Spleen (tissue), 11 donors: ENCODE measurements at regions not wholly inside any gene's neighbourhood (a gene's known extent, or its start where the extent isn't known, plus 50 kb on each side); places are given as distances from the start of the nearest gene placed in this dataset.

ENCODE experiments used
- DNase-seq: peaks from one replicate; pipeline ENCODE4 v3.0.0-alpha.2; 2020
- H3K27ac ChIP-seq, 8 donors: fragments of 200-600 bp; sonication (generic) in 7 of 8; 1 replicate in 4 of 8; 2 replicates in 4 of 8; pipeline versions ENCODE4 v1.5.0 to v1.8.0; 2016 to 2021; ENCODE audit warnings: inconsistent platforms in 4 of 8, mild to moderate bottlenecking in 4 of 8, moderate library complexity in 1 of 8
- H3K27me3 ChIP-seq, 7 donors: fragments of 200-600 bp; sonication (generic) in 6 of 7; replicated peaks in 1 of 7; 1 replicate in 4 of 7; 2 replicates in 3 of 7; pipeline versions ENCODE4 v1.5.0 to v1.8.0; 2016 to 2021; ENCODE audit warnings: inconsistent platforms in 3 of 7, mild to moderate bottlenecking in 1 of 7
- H3K36me3 ChIP-seq, 6 donors: fragments of 200-600 bp; sonication (generic) in 5 of 6; 1 replicate in 4 of 6; 2 replicates in 2 of 6; pipeline versions ENCODE4 v1.5.0 to v1.8.0; 2016 to 2021; ENCODE audit warnings: inconsistent platforms in 2 of 6
- H3K4me1 ChIP-seq, 6 donors: fragments of 200-600 bp; sonication (generic) in 5 of 6; 1 replicate in 3 of 6; 2 replicates in 3 of 6; pipeline versions ENCODE4 v1.5.0 to v1.8.0; 2016 to 2021; ENCODE audit warnings: inconsistent platforms in 3 of 6
- H3K4me3 ChIP-seq, 8 donors: fragments of 200-600 bp; sonication (generic) in 7 of 8; 1 replicate in 4 of 8; 2 replicates in 4 of 8; pipeline versions ENCODE4 v1.5.0 to v1.8.0; 2016 to 2021; ENCODE audit warnings: inconsistent platforms in 4 of 8, mild to moderate bottlenecking in 4 of 8, moderate library complexity in 2 of 8
- H3K9me3 ChIP-seq, 8 donors: fragments of 200-600 bp; sonication (generic) in 7 of 8; 1 replicate in 4 of 8; 2 replicates in 4 of 8; pipeline versions ENCODE4 v1.5.0 to v1.8.0; 2016 to 2021; ENCODE audit warnings: inconsistent platforms in 4 of 8
- CTCF ChIP-seq, 11 experiments: fragments of 200-600 bp in 7 of 11; fragments of 450-650 bp in 4 of 11; sonication (generic) in 4 of 11; IDR thresholded peaks in 8 of 11; conservative IDR thresholded peaks in 3 of 11; 1 replicate in 7 of 11; 2 replicates in 4 of 11; pipeline versions ENCODE4 v1.4.0 to v1.8.0; 2016 to 2021; ENCODE audit warnings: antibody characterized with exemption in 11 of 11, inconsistent platforms in 4 of 11, mild to moderate bottlenecking in 1 of 11
- POLR2A ChIP-seq, 3 donors: fragments of 450-650 bp; IDR thresholded peaks; one replicate each; pipeline ENCODE4 v1.5.1; 2017; ENCODE audit warnings: antibody characterized with exemption in 3 of 3, mild to moderate bottlenecking in 1 of 3
- POLR2AphosphoS5 ChIP-seq, 3 donors: sonication (generic); formaldehyde crosslinking; IDR thresholded peaks; one replicate each; pipeline ENCODE4 v1.5.1; 2017; ENCODE audit warnings: antibody characterized with exemption in 3 of 3
- WGBS, 5 donors: extraction: QIAGEN DNeasy Blood & Tissue Kit in 3 of 5; methylation state at CpG; one replicate each; pipeline versions ENCODE4 v1.1.5 to v1.1.7; 2013 to 2018; 5-methylcytosine and 5-hydroxymethylcytosine counted together
- intact Hi-C: fragments of 100-400 bp; cut with DNase I; formaldehyde crosslinking; loops from one replicate; pipeline ENCODE4 v1.15.0; 2023; ENCODE audit warnings: low total_unique reads
- donor health status: healthy with polysubstance abuse.
- donor health status: DM: no; HTN: no; CAD: no; lungs with moderate emphysema.
- donor health status: DM: no; HTN: no; CAD: no.
- donor health status: Bipolar disorder and iron deficiency.
- donor health status: healthy.
- donor health status: DM: no; HTN: no; CAD: no.
- donor health status: DM: yes; HTN: yes; CAD: no.

GRCh38 chr15:96253006-96253747 is 77.3 kb upstream of the NR2F2 start:
- intact Hi-C loops: no loop called here
- no peak overlapping the region for H3K4me3 ChIP-seq
- no peaks in the 10 kb centered on the region for H3K4me1 ChIP-seq
- H3K27me3 ChIP-seq: no peaks in the 10 kb centered on the region
- no peak overlapping the region for H3K27ac ChIP-seq
- DNase-seq: no peak
- TF ChIP-seq POLR2A (IDR thresholded peaks at IDR 0.05) (no peak), CTCF (IDR thresholded peaks at IDR 0.05 in 8 of 11, conservative IDR thresholded peaks at IDR 0.05 in 3 of 11) (no peak), POLR2AphosphoS5 (IDR thresholded peaks at IDR 0.05) (no peak)
- H3K9me3 ChIP-seq: no peaks in the 10 kb centered on the region
- WGBS, 5 donors: 73 to 82% (median 75%) methylated on average over 7 of the region's 7 CpGs
- H3K36me3 ChIP-seq: peaks cover 0 to 24% (median 0%) of the 10 kb centered on the region in 6 donors

- no peak for TF ChIP-seq POLR2A (IDR thresholded peaks at IDR 0.05)
- no peak for TF ChIP-seq POLR2AphosphoS5 (IDR thresholded peaks at IDR 0.05)
- no peak for TF ChIP-seq CTCF (IDR thresholded peaks at IDR 0.05 in 8 of 11, conservative IDR thresholded peaks at IDR 0.05 in 3 of 11)
- intact Hi-C loops: no loop called here
- no peak overlapping the region for H3K27ac ChIP-seq
- WGBS, 5 donors: 76 to 90% (median 86%) methylated on average over 6 of the region's 6 CpGs
- no peaks in the 10 kb centered on the region for H3K27me3 ChIP-seq
- no peak overlapping the region for H3K4me3 ChIP-seq
- no peaks in the 10 kb centered on the region for H3K9me3 ChIP-seq
- DNase-seq: no peak
- H3K4me1 ChIP-seq: no peaks in the 10 kb centered on the region
- H3K36me3 ChIP-seq: peaks cover 0 to 24% (median 0%) of the 10 kb centered on the region in 6 donors
These were observed 76.3 kb upstream of the NR2F2 start for GRCh38 chr15:96254173-96254572.

GRCh38 chr15:96255599-96255998 is 74.9 kb upstream of the NR2F2 start:
- TF ChIP-seq POLR2A (IDR thresholded peaks at IDR 0.05): no peak
- no peak for TF ChIP-seq CTCF (IDR thresholded peaks at IDR 0.05 in 8 of 11, conservative IDR thresholded peaks at IDR 0.05 in 3 of 11)
- TF ChIP-seq POLR2AphosphoS5 (IDR thresholded peaks at IDR 0.05): no peak
- Histone ChIP-seq H3K9me3 (no peaks in the 10 kb centered on the region), H3K4me1 (no peaks in the 10 kb centered on the region), H3K36me3 (peaks cover 0 to 24% (median 0%) of the 10 kb centered on the region in 6 donors), H3K4me3 (no peak overlapping the region), H3K27ac (no peak overlapping the region), H3K27me3 (no peaks in the 10 kb centered on the region)
- WGBS, 5 donors: 76 to 95% (median 81%) methylated on average over 1 of the region's 1 CpG
- intact Hi-C loops: no loop called here
- no peak for DNase-seq

GRCh38 chr15:96261575-96262034 is 68.9 kb upstream of the NR2F2 start:
- 51 to 61% (median 59%) methylated on average over 4 of the region's 4 CpGs for WGBS, 5 donors
- intact Hi-C loops: loop anchor here (5.0 kb wide), 1 partner anchor 49 kb away; no protein-coding TSS in a partner anchor

More at GRCh38 chr15:96261575-96262034, 68.9 kb upstream of the NR2F2 start:
- no peak overlapping the region for H3K27ac ChIP-seq
- no peaks in the 10 kb centered on the region for H3K4me1 ChIP-seq
- H3K36me3 ChIP-seq: no peaks in the 10 kb centered on the region
- H3K4me3 ChIP-seq: no peak overlapping the region
- no peaks in the 10 kb centered on the region for H3K27me3 ChIP-seq
- TF ChIP-seq CTCF (IDR thresholded peaks at IDR 0.05 in 8 of 11, conservative IDR thresholded peaks at IDR 0.05 in 3 of 11) (no peak), POLR2AphosphoS5 (IDR thresholded peaks at IDR 0.05) (no peak), POLR2A (IDR thresholded peaks at IDR 0.05) (no peak)
- no peaks in the 10 kb centered on the region for H3K9me3 ChIP-seq
- DNase-seq: no peak
